HCT116 (cell line): ENCODE measurements at regions not wholly inside any gene's neighbourhood (a gene's known extent, or its start where the extent isn't known, plus 50 kb on each side); places are given as distances from the start of the nearest gene placed in this dataset.

Source experiments
- ATAC-seq: fragments of 200-7000 bp; cut with Tn5 transposase; 2 replicates; pipeline ENCODE4 v1.9.1; 2020; ENCODE audit warnings: mild to moderate bottlenecking, moderate library complexity
- BruUV-seq: library from RNA; stranded (reverse); fragments of 400-500 nt; replicated peaks from 2 replicates; lab custom pipeline; 2021; lab: Mats Ljungman, UMichigan
- CTCF ChIA-PET: fragments of 300-600 bp; sonication (Branson Sonifier 250); formaldehyde crosslinking; loops from one replicate; lab custom pipeline; 2021; ENCODE audit warnings: antibody characterized with exemption; lab: Charles Lee
- POLR2A ChIA-PET: fragments of 300-600, 350-600 bp; sonication (Branson Sonifier 250); formaldehyde crosslinking; loops from one replicate; lab custom pipeline; 2021; ENCODE audit warnings: antibody characterized with exemption; lab: Charles Lee
- RAD21 ChIA-PET, 2 experiments: fragments of 300-600 bp; sonication (Branson Sonifier 250); formaldehyde crosslinking; loops; one replicate each; lab custom pipeline; 2023; ENCODE audit warnings: low total read pairs in 2 of 2; ENCODE audit not compliant: uncharacterized antibody in 2 of 2, unreplicated experiment in 2 of 2, low non-redundant PET in 1 of 2; lab: Charles Lee
- DNase-seq: peaks from one replicate; pipeline ENCODE4 v3.0.0-alpha.2; 2010; ENCODE audit warnings: low read depth, low spot score
- H2AFZ ChIP-seq: fragments of 200-600 bp; shearing (Covaris generic), sonication (generic); 2 replicates; pipeline ENCODE4 v1.6.1; 2017; ENCODE audit warnings: low read depth, mixed run types, mixed read lengths, antibody characterized with exemption, low read length; ENCODE audit not compliant: poor library complexity, severe bottlenecking
- H3K27ac ChIP-seq: 2 replicates; pipeline ENCODE4 v1.5.1; 2012; ENCODE audit warnings: low read depth, low read length
- H3K27me3 ChIP-seq: fragments of 200-600 bp; sonication (generic); 2 replicates; pipeline ENCODE4 v1.6.1; 2016; ENCODE audit warnings: mixed run types, low read length, mixed read lengths; ENCODE audit not compliant: insufficient read depth
- H3K36me3 ChIP-seq, 2 experiments: fragments of 200-500 bp in 1 of 2; fragments of 200-600 bp in 1 of 2; sonication (Bioruptor generic) in 1 of 2; sonication (generic) in 1 of 2; 2 replicates each; pipeline versions ENCODE4 v1.5.1 to v1.6.1; 2014 to 2016; ENCODE audit warnings: low read length in 2 of 2, inconsistent platforms in 1 of 2, mixed read lengths in 1 of 2, mixed run types in 1 of 2; ENCODE audit not compliant: insufficient read depth in 2 of 2, control insufficient read depth in 1 of 2
- H3K4me1 ChIP-seq, 2 experiments: fragments of 200-600 bp in 1 of 2; sonication (generic) in 1 of 2; 2 replicates each; pipeline versions ENCODE4 v1.5.1 to v1.6.1; 2012 to 2017; ENCODE audit warnings: low read length in 2 of 2, inconsistent platforms in 1 of 2, mild to moderate bottlenecking in 1 of 2, mixed read lengths in 1 of 2, mixed run types in 1 of 2, moderate library complexity in 1 of 2; ENCODE audit not compliant: insufficient read depth in 2 of 2, control insufficient read depth in 1 of 2
- H3K4me2 ChIP-seq: fragments of 200-600 bp; sonication (generic); 2 replicates; pipeline ENCODE4 v1.6.1; 2017; ENCODE audit warnings: mixed run types, low read length, mixed read lengths
- H3K4me3 ChIP-seq, 2 experiments: fragments of 200-600 bp in 1 of 2; sonication (generic) in 1 of 2; replicated peaks in 1 of 2; 2 replicates each; pipeline ENCODE4 v1.5.1; 2011 to 2016; ENCODE audit warnings: low read length in 2 of 2, control low read depth in 1 of 2, low read depth in 1 of 2, mild to moderate bottlenecking in 1 of 2, mixed read lengths in 1 of 2, mixed run types in 1 of 2
- H3K79me2 ChIP-seq: fragments of 200-600 bp; sonication (generic); 2 replicates; pipeline ENCODE4 v1.6.1; 2017; ENCODE audit warnings: mild to moderate bottlenecking, mixed run types, low read length, moderate library complexity, mixed read lengths; ENCODE audit not compliant: insufficient read depth
- H3K9ac ChIP-seq: fragments of 200-600 bp; sonication (generic); 2 replicates; pipeline ENCODE4 v1.6.1; 2016; ENCODE audit warnings: low read length, mixed read lengths
- H3K9me2 ChIP-seq: fragments of 200-600 bp; sonication (generic), shearing (Covaris generic); 2 replicates; pipeline ENCODE4 v1.6.1; 2017; ENCODE audit warnings: mixed run types, mild to moderate bottlenecking, moderate library complexity; ENCODE audit not compliant: insufficient read depth
- H3K9me3 ChIP-seq, 2 experiments: fragments of 200-500 bp in 1 of 2; fragments of 200-600 bp in 1 of 2; sonication (Bioruptor generic) in 1 of 2; sonication (generic) in 1 of 2; 2 replicates each; pipeline ENCODE4 v1.6.1; 2014 to 2017; ENCODE audit warnings: low read length in 2 of 2, mixed read lengths in 2 of 2, inconsistent platforms in 1 of 2, low read depth in 1 of 2, mild to moderate bottlenecking in 1 of 2, mixed run types in 1 of 2, moderate library complexity in 1 of 2; ENCODE audit not compliant: control insufficient read depth in 1 of 2, insufficient read depth in 1 of 2
- H4K20me1 ChIP-seq: fragments of 200-600 bp; sonication (generic), shearing (Covaris generic); 2 replicates; pipeline ENCODE4 v1.6.1; 2017; ENCODE audit warnings: mixed run types, mild to moderate bottlenecking, moderate library complexity; ENCODE audit not compliant: insufficient read depth
- CBX3 ChIP-seq: IDR thresholded peaks from 2 replicates; pipeline ENCODE4 v1.6.1; 2012; ENCODE audit warnings: low read depth
- CEBPB ChIP-seq: IDR thresholded peaks from 2 replicates; pipeline ENCODE4 v1.6.1; 2012; ENCODE audit warnings: low read depth
- EGR1 ChIP-seq: IDR thresholded peaks from 2 replicates; pipeline ENCODE4 v1.6.1; 2012; ENCODE audit warnings: low read depth
- EZH2 ChIP-seq: fragments of 200-600 bp; sonication (generic); IDR thresholded peaks from 2 replicates; pipeline ENCODE4 v1.6.1; 2017; ENCODE audit warnings: antibody characterized with exemption, mixed run types
- EZH2phosphoT487 ChIP-seq: fragments of 200-600 bp; IDR thresholded peaks from 2 replicates; pipeline ENCODE4 v1.6.1; 2018; ENCODE audit warnings: antibody characterized with exemption, borderline replicate concordance
- FOSL1 ChIP-seq: IDR thresholded peaks from 2 replicates; pipeline ENCODE4 v1.6.1; 2012; ENCODE audit warnings: low read depth
- JUND ChIP-seq: IDR thresholded peaks from 2 replicates; pipeline ENCODE4 v1.6.1; 2012
- POLR2A ChIP-seq: IDR thresholded peaks from 2 replicates; pipeline ENCODE4 v1.7.0; 2011; ENCODE audit warnings: borderline replicate concordance; ENCODE audit not compliant: insufficient read depth, insufficient read length; ENCODE audit errors: extremely low read depth
- POLR2AphosphoS5 ChIP-seq: IDR thresholded peaks from 2 replicates; pipeline ENCODE4 v1.6.1; 2011; ENCODE audit warnings: mild to moderate bottlenecking, low read depth, low read length, moderate library complexity
- SIN3A ChIP-seq: IDR thresholded peaks from 2 replicates; pipeline ENCODE4 v1.6.1; 2012; ENCODE audit warnings: low read depth
- SRF ChIP-seq: IDR thresholded peaks from 2 replicates; pipeline ENCODE4 v1.6.1; 2012; ENCODE audit warnings: low read depth
- TCF7L2 ChIP-seq: IDR thresholded peaks from 2 replicates; pipeline ENCODE4 v1.7.0; 2011; ENCODE audit warnings: borderline replicate concordance, inconsistent platforms; ENCODE audit not compliant: insufficient read depth, insufficient read length; ENCODE audit errors: extremely low read depth
- YY1 ChIP-seq: IDR thresholded peaks from 2 replicates; pipeline ENCODE4 v1.6.1; 2011; ENCODE audit warnings: low read length, low read depth, moderate library complexity, mild to moderate bottlenecking; ENCODE audit not compliant: insufficient replicate concordance; ENCODE audit errors: extremely low read depth
- ZFX ChIP-seq: fragments of 450-650 bp; IDR thresholded peaks from 2 replicates; pipeline ENCODE4 v1.6.1; 2017
- intact Hi-C: fragments of 100-400 bp; cut with micrococcal nuclease; formaldehyde crosslinking; loops from 2 replicates; pipeline ENCODE4 v1.10.0; 2022
- TF ChIP-seq, protein P1 (sequence below): IDR thresholded peaks from 2 replicates; pipeline ENCODE4 v1.6.1; 2011; ENCODE audit warnings: mild to moderate bottlenecking, low read length, moderate library complexity; ENCODE audit not compliant: insufficient replicate concordance; ENCODE audit errors: extremely low read depth
- TF ChIP-seq, protein P2 (sequence below), 3 experiments: fragments of 200-600 bp in 1 of 3; sonication (generic) in 1 of 3; IDR thresholded peaks in 2 of 3; conservative IDR thresholded peaks in 1 of 3; 2 replicates each; pipeline ENCODE4 v1.5.1; 2012 to 2017; ENCODE audit warnings: low read depth in 2 of 3, low read length in 2 of 3, antibody characterized with exemption in 1 of 3, borderline replicate concordance in 1 of 3, control low read depth in 1 of 3, mild to moderate bottlenecking in 1 of 3, mixed read lengths in 1 of 3, mixed run types in 1 of 3, moderate library complexity in 1 of 3; ENCODE audit not compliant: insufficient read depth in 1 of 3
- TF ChIP-seq, protein P3 (sequence below): IDR thresholded peaks from 2 replicates; pipeline ENCODE4 v1.6.1; 2012

DNA sequence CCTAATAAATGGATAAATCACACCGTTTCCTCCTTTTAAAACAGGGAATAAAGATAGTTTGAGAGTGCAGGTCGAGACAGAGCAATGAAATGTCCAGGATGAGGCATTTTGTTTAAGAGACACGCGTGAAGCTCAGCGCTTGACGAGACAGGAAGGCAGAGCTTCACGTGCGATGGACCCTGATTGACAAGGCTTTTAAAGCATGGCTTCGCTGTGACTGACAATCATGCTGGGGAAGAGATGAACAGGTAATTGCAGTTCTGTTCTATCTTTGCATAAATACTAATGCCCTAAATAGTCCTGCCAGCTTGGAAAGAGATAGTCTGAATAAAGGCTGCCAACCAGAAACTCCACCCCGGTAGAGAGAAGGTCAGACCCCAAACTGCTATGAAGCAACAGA, 442.3 kb upstream of the PFKP start:
- TF ChIP-seq EZH2 (no peak), SIN3A (no peak), FOSL1 (no peak), CEBPB (no peak), JUND (no peak), YY1 (no peak), CBX3 (no peak), TCF7L2 (no peak), POLR2AphosphoS5 (no peak), ZFX (no peak), POLR2A (no peak), EZH2phosphoT487 (no peak), EGR1 (no peak), SRF (no peak)
- TF ChIP-seq, protein P1, sequence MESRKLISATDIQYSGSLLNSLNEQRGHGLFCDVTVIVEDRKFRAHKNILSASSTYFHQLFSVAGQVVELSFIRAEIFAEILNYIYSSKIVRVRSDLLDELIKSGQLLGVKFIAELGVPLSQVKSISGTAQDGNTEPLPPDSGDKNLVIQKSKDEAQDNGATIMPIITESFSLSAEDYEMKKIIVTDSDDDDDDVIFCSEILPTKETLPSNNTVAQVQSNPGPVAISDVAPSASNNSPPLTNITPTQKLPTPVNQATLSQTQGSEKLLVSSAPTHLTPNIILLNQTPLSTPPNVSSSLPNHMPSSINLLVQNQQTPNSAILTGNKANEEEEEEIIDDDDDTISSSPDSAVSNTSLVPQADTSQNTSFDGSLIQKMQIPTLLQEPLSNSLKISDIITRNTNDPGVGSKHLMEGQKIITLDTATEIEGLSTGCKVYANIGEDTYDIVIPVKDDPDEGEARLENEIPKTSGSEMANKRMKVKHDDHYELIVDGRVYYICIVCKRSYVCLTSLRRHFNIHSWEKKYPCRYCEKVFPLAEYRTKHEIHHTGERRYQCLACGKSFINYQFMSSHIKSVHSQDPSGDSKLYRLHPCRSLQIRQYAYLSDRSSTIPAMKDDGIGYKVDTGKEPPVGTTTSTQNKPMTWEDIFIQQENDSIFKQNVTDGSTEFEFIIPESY, result no peak
- TF ChIP-seq, protein P2, sequence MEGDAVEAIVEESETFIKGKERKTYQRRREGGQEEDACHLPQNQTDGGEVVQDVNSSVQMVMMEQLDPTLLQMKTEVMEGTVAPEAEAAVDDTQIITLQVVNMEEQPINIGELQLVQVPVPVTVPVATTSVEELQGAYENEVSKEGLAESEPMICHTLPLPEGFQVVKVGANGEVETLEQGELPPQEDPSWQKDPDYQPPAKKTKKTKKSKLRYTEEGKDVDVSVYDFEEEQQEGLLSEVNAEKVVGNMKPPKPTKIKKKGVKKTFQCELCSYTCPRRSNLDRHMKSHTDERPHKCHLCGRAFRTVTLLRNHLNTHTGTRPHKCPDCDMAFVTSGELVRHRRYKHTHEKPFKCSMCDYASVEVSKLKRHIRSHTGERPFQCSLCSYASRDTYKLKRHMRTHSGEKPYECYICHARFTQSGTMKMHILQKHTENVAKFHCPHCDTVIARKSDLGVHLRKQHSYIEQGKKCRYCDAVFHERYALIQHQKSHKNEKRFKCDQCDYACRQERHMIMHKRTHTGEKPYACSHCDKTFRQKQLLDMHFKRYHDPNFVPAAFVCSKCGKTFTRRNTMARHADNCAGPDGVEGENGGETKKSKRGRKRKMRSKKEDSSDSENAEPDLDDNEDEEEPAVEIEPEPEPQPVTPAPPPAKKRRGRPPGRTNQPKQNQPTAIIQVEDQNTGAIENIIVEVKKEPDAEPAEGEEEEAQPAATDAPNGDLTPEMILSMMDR (IDR thresholded peaks at IDR 0.05 in 2 of 3, conservative IDR thresholded peaks at IDR 0.05 in 1 of 3; ENCODE audit: borderline replicate concordance in 1 of 3, insufficient read depth in 1 of 3, low read depth in 2 of 3, low read length in 2 of 3), result no peak
- TF ChIP-seq, protein P3, sequence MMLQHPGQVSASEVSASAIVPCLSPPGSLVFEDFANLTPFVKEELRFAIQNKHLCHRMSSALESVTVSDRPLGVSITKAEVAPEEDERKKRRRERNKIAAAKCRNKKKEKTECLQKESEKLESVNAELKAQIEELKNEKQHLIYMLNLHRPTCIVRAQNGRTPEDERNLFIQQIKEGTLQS, result no peak
- no TSS peak for BruUV-seq
- H3K4me3 ChIP-seq, result no peak overlapping the region
- ChIA-PET RAD21 (no interaction called here), POLR2A (no interaction called here), CTCF (no interaction called here)
- H3K27ac ChIP-seq, result no peak overlapping the region
- DNase-seq, result no peak
- H3K27me3 ChIP-seq, result no peaks in the 10 kb centered on the region
- H3K9me3 ChIP-seq, result peaks cover 0 to 10% of the 10 kb centered on the region in 2 experiments; a peak in 2 of 4 replicates
- no peak overlapping the region for H2AFZ ChIP-seq
- intact Hi-C loops, result no loop called here
- no peaks in the 10 kb centered on the region for H3K4me1 ChIP-seq
- H3K79me2 ChIP-seq, result no peaks in the 10 kb centered on the region
- H4K20me1 ChIP-seq, result no peaks in the 10 kb centered on the region
- H3K9ac ChIP-seq, result no peak overlapping the region
- ATAC-seq, result no peak
- no peaks in the 10 kb centered on the region for H3K36me3 ChIP-seq
- H3K9me2 ChIP-seq, result no peaks in the 10 kb centered on the region
- no peak overlapping the region for H3K4me2 ChIP-seq
